Endothelial cell of umbilical vein (primary cell): ENCODE measurements at regions not wholly inside any gene's neighbourhood (a gene's known extent, or its start where the extent isn't known, plus 50 kb on each side); places are given as distances from the start of the nearest gene placed in this dataset.

ENCODE experiments used
- BruUV-seq: library from RNA; stranded (reverse); fragments of 400-500 nt; replicated peaks from 2 replicates; lab custom pipeline; 2021; lab: Mats Ljungman, UMichigan
- CTCF ChIA-PET: fragments of 300-600, 350-600 bp; sonication (Branson Sonifier 250); formaldehyde crosslinking; loops from one replicate; lab custom pipeline; 2021; ENCODE audit warnings: antibody characterized with exemption, inconsistent platforms; lab: Charles Lee
- POLR2A ChIA-PET: fragments of 300-600, 350-600 bp; sonication (Branson Sonifier 250); formaldehyde crosslinking; loops from one replicate; lab custom pipeline; 2021; ENCODE audit warnings: antibody characterized with exemption, inconsistent platforms; lab: Charles Lee
- DNase-seq: peaks from one replicate; pipeline ENCODE4 v3.0.0-alpha.2; 2011; ENCODE audit warnings: low read depth, low spot score
- FAIRE-seq: peaks from 2 replicates; lab custom pipeline; 2011; peaks lifted over from hg19 to GRCh38; lab: Jason Lieb, UNC
- H2AFZ ChIP-seq: 2 replicates; pipeline ENCODE4 v1.6.0; 2012; ENCODE audit warnings: low read depth, low read length, control low read depth, inconsistent platforms
- H3K27ac ChIP-seq: 2 replicates; pipeline ENCODE4 v1.5.1; 2011; ENCODE audit warnings: low read depth, mild to moderate bottlenecking, control low read depth, low read length, moderate library complexity; ENCODE audit not compliant: insufficient read depth
- H3K27me3 ChIP-seq, 2 experiments: 2 replicates each; pipeline versions ENCODE4 v1.6.0 to v1.6.1; 2011; ENCODE audit warnings: low read length in 2 of 2, mixed read lengths in 1 of 2; ENCODE audit not compliant: control insufficient read depth in 2 of 2, insufficient read depth in 2 of 2
- H3K36me3 ChIP-seq, 2 experiments: 2 replicates in 1 of 2; 3 replicates in 1 of 2; pipeline ENCODE4 v1.5.1; 2011; ENCODE audit warnings: low read length in 2 of 2, mild to moderate bottlenecking in 1 of 2, moderate library complexity in 1 of 2; ENCODE audit not compliant: control insufficient read depth in 2 of 2, insufficient read depth in 2 of 2; ENCODE audit errors: extremely low read depth in 1 of 2
- H3K4me1 ChIP-seq: 3 replicates; pipeline ENCODE4 v1.5.1; 2011; ENCODE audit warnings: mild to moderate bottlenecking, low read length; ENCODE audit not compliant: control insufficient read depth, insufficient read depth; ENCODE audit errors: extremely low read depth
- H3K4me2 ChIP-seq: 2 replicates; pipeline ENCODE4 v1.6.1; 2011; ENCODE audit warnings: low read length, control low read depth, mixed read lengths; ENCODE audit not compliant: insufficient read depth
- H3K4me3 ChIP-seq, 3 experiments: fragments of 200-600 bp in 1 of 3; sonication (generic), shearing (Covaris generic) in 1 of 3; replicated peaks in 1 of 3; 2 replicates each; pipeline ENCODE4 v1.5.1; 2011 to 2016; ENCODE audit warnings: control low read depth in 3 of 3, low read length in 3 of 3, mild to moderate bottlenecking in 2 of 3, inconsistent platforms in 1 of 3, low read depth in 1 of 3, moderate library complexity in 1 of 3; ENCODE audit not compliant: insufficient read depth in 1 of 3
- H3K79me2 ChIP-seq: 2 replicates; pipeline ENCODE4 v1.6.0; 2012; ENCODE audit warnings: low read length, inconsistent platforms; ENCODE audit not compliant: control insufficient read depth, insufficient read depth
- H3K9ac ChIP-seq: replicated peaks from 2 replicates; pipeline ENCODE3; 2011; ENCODE audit warnings: low read length, control low read depth; ENCODE audit not compliant: insufficient read depth; ENCODE audit errors: extremely low read depth
- H3K9me1 ChIP-seq: replicated peaks from 3 replicates; pipeline ENCODE4 v1.6.0; 2011; ENCODE audit warnings: mild to moderate bottlenecking, low read length; ENCODE audit not compliant: control insufficient read depth, insufficient read depth; ENCODE audit errors: extremely low read depth
- H3K9me3 ChIP-seq: replicated peaks from 2 replicates; pipeline ENCODE4 v1.5.1; 2012; ENCODE audit warnings: low read length, inconsistent platforms; ENCODE audit not compliant: control insufficient read depth, insufficient read depth
- H4K20me1 ChIP-seq: replicated peaks from 2 replicates; pipeline ENCODE3; 2011; ENCODE audit warnings: mild to moderate bottlenecking, low read length; ENCODE audit not compliant: control insufficient read depth, insufficient read depth; ENCODE audit errors: extremely low read depth
- EZH2 ChIP-seq: IDR thresholded peaks from 2 replicates; pipeline ENCODE4 v1.6.1; 2012; ENCODE audit warnings: borderline replicate concordance, low read depth, mild to moderate bottlenecking, moderate library complexity, low read length, inconsistent platforms; ENCODE audit not compliant: severe bottlenecking
- GATA2 ChIP-seq: IDR thresholded peaks from 2 replicates; pipeline ENCODE4 v1.7.0; 2011; ENCODE audit warnings: low read depth, mild to moderate bottlenecking, moderate library complexity, mixed read lengths, low read length; ENCODE audit not compliant: insufficient read length, insufficient read depth
- MYC ChIP-seq: IDR thresholded peaks from one replicate; pipeline ENCODE4 v1.6.1; 2011; ENCODE audit warnings: mild to moderate bottlenecking, low read depth, low read length
- POLR2A ChIP-seq: IDR thresholded peaks from 2 replicates; pipeline ENCODE4 v1.6.1; 2012; ENCODE audit warnings: low read depth, mild to moderate bottlenecking, control low read depth, low read length
- dilution Hi-C: fragments of 300-500 bp; cut with MboI; formaldehyde crosslinking; loops from one replicate; pipeline ENCODE4 v1.15.0; 2019; ENCODE audit warnings: low sequenced_read_pairs; ENCODE audit not compliant: extremely low pct_ligation_motif_present
- intact Hi-C: fragments of 100-400 bp; cut with micrococcal nuclease; formaldehyde crosslinking; loops from one replicate; pipeline ENCODE4 v1.10.0; 2022

DNA sequence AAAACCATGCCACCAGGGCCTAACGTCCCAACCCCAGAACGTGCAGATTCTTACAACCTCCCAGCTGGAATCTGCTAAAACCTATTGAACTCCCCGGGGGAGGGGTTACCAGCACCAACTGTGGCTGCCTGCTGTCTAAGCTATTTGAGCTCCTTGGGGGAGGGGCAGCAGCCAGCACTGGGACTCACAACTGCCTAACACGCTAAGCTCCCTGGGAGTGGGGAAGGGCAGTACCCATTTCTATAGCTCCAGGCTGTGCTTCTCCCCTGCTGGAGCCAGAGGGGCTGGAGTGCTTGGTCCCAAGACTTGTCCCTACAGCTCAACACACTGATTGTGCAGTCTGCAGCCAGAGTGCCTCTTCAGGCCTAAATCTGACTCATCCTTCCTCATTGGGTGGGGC, 459.8 kb upstream of the FGF16 start:
- Histone ChIP-seq H3K4me3 (no peak overlapping the region), H3K36me3 (no peaks in the 10 kb centered on the region), H3K27me3 (no peaks in the 10 kb centered on the region), H3K79me2 (no peaks in the 10 kb centered on the region), H3K4me2 (no peak overlapping the region), H2AFZ (no peak overlapping the region), H3K9ac (no peak overlapping the region), H3K4me1 (no peaks in the 10 kb centered on the region), H3K9me3 (no peaks in the 10 kb centered on the region), H3K9me1 (no peaks in the 10 kb centered on the region), H3K27ac (no peak overlapping the region), H4K20me1 (no peaks in the 10 kb centered on the region)
- intact Hi-C loops: no loop called here
- BruUV-seq: no TSS peak
- FAIRE-seq: no peak
- no peak for DNase-seq
- TF ChIP-seq POLR2A (no peak), MYC (no peak)
- ChIA-PET POLR2A (no interaction called here), CTCF (no interaction called here)
- dilution Hi-C loops: no loop called here

DNA sequence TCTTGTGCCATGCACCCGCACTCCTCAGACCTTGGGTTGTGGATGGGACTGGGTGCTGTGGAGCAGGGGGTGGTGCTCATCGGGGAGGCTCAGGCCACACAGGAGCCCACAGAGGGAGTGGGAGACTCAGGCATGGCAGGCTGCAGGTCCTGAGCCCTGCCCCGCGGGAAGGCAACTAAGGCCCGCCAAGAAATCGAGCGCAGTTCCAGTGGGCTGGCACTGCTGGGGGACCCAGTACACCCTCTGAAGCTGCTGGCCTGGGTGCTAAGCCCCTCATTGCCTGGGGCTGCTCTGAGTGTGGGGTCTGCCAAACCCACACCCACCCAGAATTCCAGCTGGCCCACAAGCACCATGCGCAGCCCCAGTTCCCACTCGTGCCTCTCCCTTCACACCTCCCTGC, 450.5 kb upstream of the FGF16 start:
- FAIRE-seq (no peak), DNase-seq (no peak)
- ChIA-PET POLR2A (no interaction called here), CTCF (no interaction called here)
- no TSS peak for BruUV-seq
- H3K4me2 ChIP-seq: no peak overlapping the region
- H3K36me3 ChIP-seq: no peaks in the 10 kb centered on the region
- H3K9me3 ChIP-seq: no peaks in the 10 kb centered on the region
- H3K79me2 ChIP-seq: no peaks in the 10 kb centered on the region
- H3K4me3 ChIP-seq: no peak overlapping the region
- no peaks in the 10 kb centered on the region for H3K9me1 ChIP-seq
- H3K27me3 ChIP-seq: no peaks in the 10 kb centered on the region
- no peak overlapping the region for H2AFZ ChIP-seq
- no peaks in the 10 kb centered on the region for H4K20me1 ChIP-seq
- dilution Hi-C loops: no loop called here
- intact Hi-C loops: no loop called here
- TF ChIP-seq EZH2: no peak
- TF ChIP-seq GATA2: no peak
- H3K4me1 ChIP-seq: no peaks in the 10 kb centered on the region
- H3K9ac ChIP-seq: no peak overlapping the region
- H3K27ac ChIP-seq: no peak overlapping the region
